ENCODE measurements at regions not wholly inside any gene's neighbourhood (a gene's known extent, or its start where the extent isn't known, plus 50 kb on each side); places are given as distances from the start of the nearest gene placed in this dataset.

DNA sequence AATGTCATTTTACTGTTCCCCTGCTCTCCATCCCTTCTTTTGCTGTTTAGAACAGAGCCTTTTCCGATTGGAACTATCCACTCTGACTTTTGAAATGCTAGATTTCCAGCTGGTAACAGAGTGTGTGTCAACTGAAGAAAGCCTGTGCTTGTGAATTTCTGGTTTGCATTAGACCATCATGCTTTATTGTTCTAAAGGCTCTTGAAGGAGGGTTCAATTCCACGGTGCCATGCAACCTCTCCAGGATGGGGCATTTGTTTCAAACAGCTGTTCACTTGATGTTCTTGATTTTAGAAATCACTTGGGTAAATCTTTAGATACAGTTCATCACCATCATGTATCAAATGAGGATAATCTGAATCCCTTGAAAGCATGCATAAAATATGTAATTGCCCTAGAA lies 156.7 kb downstream of the QPCT start:
- intact Hi-C loops (cut with DNase I; ENCODE audit: low total_unique reads): no loop called here
- no peaks in the 10 kb centered on the region for H3K36me3 ChIP-seq
- no peaks in the 10 kb centered on the region for H3K9me3 ChIP-seq
- peaks cover 0 to 5% (median 0%) of the 10 kb centered on the region in 4 donors for H3K4me1 ChIP-seq
- no peak overlapping the region for H3K27ac ChIP-seq
- no peak overlapping the region for H3K4me3 ChIP-seq
- no peak for DNase-seq
- TF ChIP-seq POLR2A (IDR thresholded peaks at IDR 0.05): no peak
- TF ChIP-seq, protein P1, sequence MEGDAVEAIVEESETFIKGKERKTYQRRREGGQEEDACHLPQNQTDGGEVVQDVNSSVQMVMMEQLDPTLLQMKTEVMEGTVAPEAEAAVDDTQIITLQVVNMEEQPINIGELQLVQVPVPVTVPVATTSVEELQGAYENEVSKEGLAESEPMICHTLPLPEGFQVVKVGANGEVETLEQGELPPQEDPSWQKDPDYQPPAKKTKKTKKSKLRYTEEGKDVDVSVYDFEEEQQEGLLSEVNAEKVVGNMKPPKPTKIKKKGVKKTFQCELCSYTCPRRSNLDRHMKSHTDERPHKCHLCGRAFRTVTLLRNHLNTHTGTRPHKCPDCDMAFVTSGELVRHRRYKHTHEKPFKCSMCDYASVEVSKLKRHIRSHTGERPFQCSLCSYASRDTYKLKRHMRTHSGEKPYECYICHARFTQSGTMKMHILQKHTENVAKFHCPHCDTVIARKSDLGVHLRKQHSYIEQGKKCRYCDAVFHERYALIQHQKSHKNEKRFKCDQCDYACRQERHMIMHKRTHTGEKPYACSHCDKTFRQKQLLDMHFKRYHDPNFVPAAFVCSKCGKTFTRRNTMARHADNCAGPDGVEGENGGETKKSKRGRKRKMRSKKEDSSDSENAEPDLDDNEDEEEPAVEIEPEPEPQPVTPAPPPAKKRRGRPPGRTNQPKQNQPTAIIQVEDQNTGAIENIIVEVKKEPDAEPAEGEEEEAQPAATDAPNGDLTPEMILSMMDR (IDR thresholded peaks at IDR 0.05): no peak
- TF ChIP-seq EP300 (IDR thresholded peaks at IDR 0.05; ENCODE audit: low read depth): no peak
- TF ChIP-seq POLR2AphosphoS5 (IDR thresholded peaks at IDR 0.05): no peak
- in situ Hi-C loops (cut with MboI; ENCODE audit: low pct_ligation_motif_present in 1 of 4, low pct_unique_long_range_greater_than_20kb in 1 of 4, low sequenced_read_pairs in 3 of 4): no loop called here
- WGBS, 2 donors (ENCODE audit: low coverage in 1 of 2): 80 to 90% methylated on average over 1 to 2 of the region's 2 CpGs
- H3K27me3 ChIP-seq: peaks cover 4% of the 10 kb centered on the region

DNA sequence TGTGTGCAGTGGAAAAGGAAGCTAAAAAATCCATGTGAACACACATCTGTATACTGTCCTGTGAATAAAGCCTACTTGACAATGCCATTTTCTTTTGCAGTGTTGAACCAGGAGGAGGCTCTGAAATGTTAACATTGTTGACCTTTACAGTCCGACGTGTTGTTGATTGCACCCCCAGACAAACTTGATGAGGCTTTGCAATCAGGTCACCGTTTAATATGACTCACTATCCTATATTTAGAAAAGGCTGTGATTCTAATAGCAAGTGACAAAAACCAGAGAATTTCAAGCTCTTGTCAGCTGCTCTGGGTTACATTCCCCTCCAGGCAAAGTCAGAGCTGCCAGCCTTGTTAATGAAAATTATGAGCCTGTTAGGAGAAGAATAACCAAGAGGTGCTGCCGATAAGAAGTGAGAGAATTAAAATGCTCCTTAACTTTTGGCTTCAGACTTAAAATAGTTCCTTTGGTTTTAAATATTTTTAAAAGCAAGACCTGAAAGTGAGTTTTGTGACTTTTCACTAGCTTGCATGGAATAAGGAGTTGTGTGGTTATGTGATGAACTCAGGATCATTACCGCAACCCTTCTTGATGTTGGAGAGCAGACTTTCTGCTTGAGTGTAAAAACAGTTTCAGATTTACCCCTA lies 162.1 kb downstream of the QPCT start:
- Histone ChIP-seq H3K27me3 (no peaks in the 10 kb centered on the region), H3K4me3 (no peak overlapping the region), H3K9me3 (no peaks in the 10 kb centered on the region), H3K4me1 (peaks cover 0 to 15% (median 0%) of the 10 kb centered on the region in 4 donors), H3K27ac (peak overlapping the region; percentile 41 to 72 (median 57)), H3K36me3 (no peaks in the 10 kb centered on the region)
- TF ChIP-seq POLR2AphosphoS5 (IDR thresholded peaks at IDR 0.05) (peak; percentile 39 to 64 (median 49)), EP300 (IDR thresholded peaks at IDR 0.05; ENCODE audit: low read depth) (peak; percentile 26)
- TF ChIP-seq, protein P1 (IDR thresholded peaks at IDR 0.05): no peak
- intact Hi-C loops (cut with DNase I; ENCODE audit: low total_unique reads): no loop called here
- DNase-seq: no peak
- in situ Hi-C loops (cut with MboI; ENCODE audit: low pct_ligation_motif_present in 1 of 4, low pct_unique_long_range_greater_than_20kb in 1 of 4, low sequenced_read_pairs in 3 of 4): no loop called here
- 59 to 61% methylated on average over 5 of the region's 5 CpGs for WGBS, 2 donors (ENCODE audit: low coverage in 1 of 2)

DNA sequence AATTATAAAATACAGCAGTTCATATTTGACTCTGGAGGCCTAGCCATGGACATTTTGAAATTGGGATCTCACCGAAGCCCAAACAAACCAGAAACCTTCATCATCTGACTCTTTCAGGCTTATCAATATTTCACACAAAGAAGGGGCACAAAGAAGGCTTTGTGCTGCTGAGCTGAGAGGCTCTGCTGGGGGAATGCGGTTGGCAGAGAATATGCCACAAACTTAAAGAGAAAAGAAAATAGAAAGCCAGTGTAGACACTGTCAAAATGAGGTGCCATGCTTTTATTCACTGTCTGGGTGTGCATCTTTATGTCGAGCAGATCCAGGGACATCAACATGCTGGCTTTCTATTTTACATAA lies 162.6 kb downstream of the QPCT start:
- in situ Hi-C loops (cut with MboI; ENCODE audit: low pct_ligation_motif_present in 1 of 4, low pct_unique_long_range_greater_than_20kb in 1 of 4, low sequenced_read_pairs in 3 of 4): no loop called here
- intact Hi-C loops (cut with DNase I; ENCODE audit: low total_unique reads): no loop called here
- no peaks in the 10 kb centered on the region for H3K27me3 ChIP-seq
- H3K4me3 ChIP-seq: no peak overlapping the region
- H3K4me1 ChIP-seq: peaks cover 0 to 15% (median 0%) of the 10 kb centered on the region in 4 donors
- TF ChIP-seq, protein P1 (IDR thresholded peaks at IDR 0.05): no peak
- TF ChIP-seq POLR2A (IDR thresholded peaks at IDR 0.05) (no peak), POLR2AphosphoS5 (IDR thresholded peaks at IDR 0.05) (no peak), EP300 (IDR thresholded peaks at IDR 0.05; ENCODE audit: low read depth) (no peak)
- DNase-seq: no peak
- H3K27ac ChIP-seq: peak overlapping the region; percentile 41 to 72 (median 57)
- WGBS, 2 donors (ENCODE audit: low coverage in 1 of 2): 80 to 91% methylated on average over 2 to 3 of the region's 3 CpGs
- no peaks in the 10 kb centered on the region for H3K9me3 ChIP-seq
- H3K36me3 ChIP-seq: no peaks in the 10 kb centered on the region

DNA sequence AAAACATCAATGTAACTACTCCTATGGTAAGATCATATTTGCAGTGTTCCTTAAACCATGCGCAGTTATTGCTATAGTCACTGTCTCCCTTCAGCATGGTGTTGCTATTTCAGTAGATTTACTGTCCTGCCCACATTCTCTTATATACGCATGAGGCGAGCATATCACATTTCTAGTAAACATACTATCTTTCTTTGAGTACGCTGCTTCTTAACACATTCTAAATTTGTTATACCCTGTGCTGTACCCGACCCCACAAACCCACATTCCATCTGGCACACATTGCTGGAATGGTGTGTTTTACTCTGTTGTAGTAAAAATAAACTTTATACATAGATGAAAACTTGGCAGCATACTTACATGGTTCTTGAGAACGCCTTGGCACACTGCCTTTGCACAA lies 163.3 kb downstream of the QPCT start:
- H3K27me3 ChIP-seq: no peaks in the 10 kb centered on the region
- H3K4me3 ChIP-seq: no peak overlapping the region
- intact Hi-C loops (cut with DNase I; ENCODE audit: low total_unique reads) (no loop called here), in situ Hi-C loops (cut with MboI; ENCODE audit: low pct_ligation_motif_present in 1 of 4, low pct_unique_long_range_greater_than_20kb in 1 of 4, low sequenced_read_pairs in 3 of 4) (no loop called here)
- H3K9me3 ChIP-seq: no peaks in the 10 kb centered on the region
- no peak for DNase-seq
- TF ChIP-seq POLR2A (IDR thresholded peaks at IDR 0.05): no peak
- TF ChIP-seq, protein P1 (IDR thresholded peaks at IDR 0.05): no peak
- peak; percentile 22 for TF ChIP-seq EP300 (IDR thresholded peaks at IDR 0.05; ENCODE audit: low read depth)
- peak in 2 of 3 donors; percentile 11 to 28 for TF ChIP-seq POLR2AphosphoS5 (IDR thresholded peaks at IDR 0.05)
- H3K4me1 ChIP-seq: peaks cover 0 to 15% (median 0%) of the 10 kb centered on the region in 4 donors
- peak overlapping the region in 3 of 4 donors; percentile 41 to 72 (median 71) for H3K27ac ChIP-seq
- WGBS, 2 donors (ENCODE audit: low coverage in 1 of 2): 75% methylated on average over 5 to 6 of the region's 6 CpGs
- no peaks in the 10 kb centered on the region for H3K36me3 ChIP-seq

Measured in transverse colon (tissue), 4 donors.